Activated T-cell treated with anti-CD3 and anti-CD28 coated beads, Interleukin-2, amount 50 U/mL, for 24 hours (primary cell): ENCODE measurements at regions not wholly inside any gene's neighbourhood (a gene's known extent, or its start where the extent isn't known, plus 50 kb on each side); places are given as distances from the start of the nearest gene placed in this dataset.
"Not testable (repeated sequence)": the region's sequence is repeated elsewhere in the genome, so short reads cannot be mapped to it uniquely, and the experiment has no call there.

Experiments used
- DNase-seq: peaks from one replicate; pipeline ENCODE4 v3.0.0-alpha.2; 2020
- H3K27ac Mint-ChIP-seq: 2 replicates; pipeline ENCODE4 v1.8.0; 2020; ENCODE audit warnings: mild to moderate bottlenecking, mixed read lengths
- H3K27me3 Mint-ChIP-seq: 2 replicates; pipeline ENCODE4 v1.8.0; 2020; ENCODE audit warnings: mixed read lengths
- H3K36me3 Mint-ChIP-seq: 2 replicates; pipeline ENCODE4 v1.8.0; 2020; ENCODE audit warnings: low read depth, mixed read lengths
- H3K4me1 Mint-ChIP-seq: 2 replicates; pipeline ENCODE4 v1.8.0; 2020; ENCODE audit warnings: low read depth, mixed read lengths
- H3K4me3 Mint-ChIP-seq: 2 replicates; pipeline ENCODE4 v1.8.0; 2020; ENCODE audit warnings: mild to moderate bottlenecking, moderate library complexity, mixed read lengths
- H3K9me3 Mint-ChIP-seq: 2 replicates; pipeline ENCODE4 v1.8.0; 2020; ENCODE audit warnings: mixed read lengths

GRCh38 chr7:96770758-96771157 is 61.1 kb upstream of the SEM1 start:
- Mint-ChIP-seq H3K27ac (no peak overlapping the region), H3K4me3 (no peak overlapping the region), H3K9me3 (no peaks in the 10 kb centered on the region), H3K36me3 (no peaks in the 10 kb centered on the region), H3K27me3 (peaks cover 60% of the 10 kb centered on the region), H3K4me1 (no peaks in the 10 kb centered on the region)
- no peak for DNase-seq

- H3K36me3 Mint-ChIP-seq = no peaks in the 10 kb centered on the region
- no peak overlapping the region for H3K27ac Mint-ChIP-seq
- H3K4me3 Mint-ChIP-seq = no peak overlapping the region
- no peaks in the 10 kb centered on the region for H3K9me3 Mint-ChIP-seq
- DNase-seq = no peak
- H3K4me1 Mint-ChIP-seq = no peaks in the 10 kb centered on the region
- H3K27me3 Mint-ChIP-seq = peaks cover 62% of the 10 kb centered on the region
These were observed 62.6 kb upstream of the SEM1 start for GRCh38 chr7:96772139-96772694.

- no peak for DNase-seq
- Mint-ChIP-seq H3K4me1 (no peaks in the 10 kb centered on the region), H3K27ac (no peak overlapping the region), H3K9me3 (no peaks in the 10 kb centered on the region), H3K36me3 (no peaks in the 10 kb centered on the region), H3K27me3 (peaks cover 54% of the 10 kb centered on the region), H3K4me3 (no peak overlapping the region)
These were observed 63.8 kb upstream of the SEM1 start for GRCh38 chr7:96773483-96773882.

- H3K27me3 Mint-ChIP-seq = peaks cover 47% of the 10 kb centered on the region
- H3K27ac Mint-ChIP-seq = no peak overlapping the region
- H3K4me3 Mint-ChIP-seq = no peak overlapping the region
These were observed 64.7 kb upstream of the SEM1 start for GRCh38 chr7:96774358-96774757.

GRCh38 chr7:96775046-96775445 is 65.4 kb upstream of the SEM1 start:
- Mint-ChIP-seq H3K4me3 (no peak overlapping the region), H3K36me3 (no peaks in the 10 kb centered on the region), H3K27ac (no peak overlapping the region), H3K27me3 (peaks cover 45% of the 10 kb centered on the region), H3K9me3 (no peaks in the 10 kb centered on the region), H3K4me1 (no peaks in the 10 kb centered on the region)
- no peak for DNase-seq

More at GRCh38 chr7:96774358-96774757, 64.7 kb upstream of the SEM1 start:
- Mint-ChIP-seq H3K9me3 (no peaks in the 10 kb centered on the region), H3K36me3 (no peaks in the 10 kb centered on the region), H3K4me1 (no peaks in the 10 kb centered on the region)
- DNase-seq = no peak

- H3K4me1 Mint-ChIP-seq = peaks cover 4% of the 10 kb centered on the region
- peaks cover 20% of the 10 kb centered on the region for H3K27me3 Mint-ChIP-seq
- DNase-seq = no peak
- H3K36me3 Mint-ChIP-seq = no peaks in the 10 kb centered on the region
- H3K4me3 Mint-ChIP-seq = no peak overlapping the region
- no peak overlapping the region for H3K27ac Mint-ChIP-seq
- no peaks in the 10 kb centered on the region for H3K9me3 Mint-ChIP-seq
These were observed 68.6 kb upstream of the SEM1 start for GRCh38 chr7:96778263-96778662.

- Mint-ChIP-seq H3K27ac (no peak overlapping the region), H3K27me3 (peaks cover 4% of the 10 kb centered on the region), H3K4me1 (peaks cover 4% of the 10 kb centered on the region)
These were observed 72.3 kb upstream of the SEM1 start for GRCh38 chr7:96781919-96782318.

GRCh38 chr7:96782686-96783298 is 73.1 kb upstream of the SEM1 start:
- H3K27ac Mint-ChIP-seq, H3K27me3 Mint-ChIP-seq, H3K4me3 Mint-ChIP-seq, DNase-seq, H3K9me3 Mint-ChIP-seq, H3K4me1 Mint-ChIP-seq, H3K36me3 Mint-ChIP-seq: not testable (repeated sequence)

More at GRCh38 chr7:96781919-96782318, 72.3 kb upstream of the SEM1 start:
- DNase-seq = no peak
- no peak overlapping the region for H3K4me3 Mint-ChIP-seq
- no peaks in the 10 kb centered on the region for H3K36me3 Mint-ChIP-seq
- H3K9me3 Mint-ChIP-seq = no peaks in the 10 kb centered on the region

- DNase-seq = no peak
- peaks cover 4% of the 10 kb centered on the region for H3K27me3 Mint-ChIP-seq
- H3K27ac Mint-ChIP-seq = no peak overlapping the region
- H3K9me3 Mint-ChIP-seq = no peaks in the 10 kb centered on the region
- no peaks in the 10 kb centered on the region for H3K36me3 Mint-ChIP-seq
- H3K4me3 Mint-ChIP-seq = no peak overlapping the region
- peaks cover 4% of the 10 kb centered on the region for H3K4me1 Mint-ChIP-seq
These were observed 75.0 kb upstream of the SEM1 start for GRCh38 chr7:96784597-96784996.

GRCh38 chr7:96786261-96786997 is 76.8 kb upstream of the SEM1 start:
- Mint-ChIP-seq H3K9me3 (no peaks in the 10 kb centered on the region), H3K4me3 (no peak overlapping the region), H3K36me3 (no peaks in the 10 kb centered on the region), H3K27me3 (peaks cover 4% of the 10 kb centered on the region), H3K4me1 (peaks cover 4% of the 10 kb centered on the region), H3K27ac (no peak overlapping the region)
- DNase-seq = no peak

- Mint-ChIP-seq H3K27me3 (peaks cover 4% of the 10 kb centered on the region), H3K36me3 (no peaks in the 10 kb centered on the region), H3K4me1 (peaks cover 1% of the 10 kb centered on the region), H3K27ac (no peak overlapping the region), H3K4me3 (no peak overlapping the region), H3K9me3 (no peaks in the 10 kb centered on the region)
- no peak for DNase-seq
These were observed 77.4 kb upstream of the SEM1 start for GRCh38 chr7:96786998-96787395.

- DNase-seq = no peak
- peaks cover 8% of the 10 kb centered on the region for H3K27me3 Mint-ChIP-seq
- H3K4me3 Mint-ChIP-seq = no peak overlapping the region
- H3K36me3 Mint-ChIP-seq = no peaks in the 10 kb centered on the region
- H3K27ac Mint-ChIP-seq = no peak overlapping the region
- no peaks in the 10 kb centered on the region for H3K9me3 Mint-ChIP-seq
- no peaks in the 10 kb centered on the region for H3K4me1 Mint-ChIP-seq
These were observed 80.3 kb upstream of the SEM1 start for GRCh38 chr7:96789914-96790313.

- Mint-ChIP-seq H3K36me3 (no peaks in the 10 kb centered on the region), H3K27ac (no peak overlapping the region), H3K9me3 (no peaks in the 10 kb centered on the region), H3K27me3 (peaks cover 8% of the 10 kb centered on the region), H3K4me3 (no peak overlapping the region), H3K4me1 (no peaks in the 10 kb centered on the region)
- no peak for DNase-seq
These were observed 82.5 kb upstream of the SEM1 start for GRCh38 chr7:96792115-96792514.

- Mint-ChIP-seq H3K27me3 (peaks cover 19% of the 10 kb centered on the region), H3K27ac (no peak overlapping the region), H3K4me3 (no peak overlapping the region), H3K9me3 (no peaks in the 10 kb centered on the region), H3K36me3 (no peaks in the 10 kb centered on the region), H3K4me1 (no peaks in the 10 kb centered on the region)
- no peak for DNase-seq
These were observed 84.4 kb upstream of the SEM1 start for GRCh38 chr7:96794063-96794462.

GRCh38 chr7:96800122-96800521 is 90.5 kb upstream of the SEM1 start:
- Mint-ChIP-seq H3K36me3 (no peaks in the 10 kb centered on the region), H3K27ac (no peak overlapping the region), H3K4me1 (no peaks in the 10 kb centered on the region), H3K27me3 (peaks cover 48% of the 10 kb centered on the region), H3K4me3 (no peak overlapping the region), H3K9me3 (no peaks in the 10 kb centered on the region)
- no peak for DNase-seq
